ENCODE measurements at regions not wholly inside any gene's neighbourhood (a gene's known extent, or its start where the extent isn't known, plus 50 kb on each side); places are given as distances from the start of the nearest gene placed in this dataset.
A peak's percentile ranks its signal among the peaks of the same experiment; 100 is the strongest.

GRCh38 chr6:168939796-168940195 is 313.9 kb downstream of the THBS2 start:
- no peak overlapping the region for H3K4me2 ChIP-seq (ENCODE audit: insufficient read depth, low read length, poor library complexity, severe bottlenecking)
- no peak overlapping the region for H2BK5ac ChIP-seq (ENCODE audit: low read length)
- no CpG with 5 or more reads among the region's 13 CpGs for WGBS, 2 donors (ENCODE audit: extremely low coverage in 2 of 2, insufficient read length in 2 of 2, insufficient replicate concordance in 1 of 2)
- H3K4me3 ChIP-seq (ENCODE audit: low read length in 2 of 2): no peak overlapping the region
- H2AK5ac ChIP-seq (ENCODE audit: low read depth, low read length): no peak overlapping the region
- H3K4ac ChIP-seq (ENCODE audit: low read length): no peak overlapping the region
- H3K79me1 ChIP-seq (ENCODE audit: low read depth, low read length): no peaks in the 10 kb centered on the region
- H3K14ac ChIP-seq (ENCODE audit: low read length): no peak overlapping the region
- no peaks in the 10 kb centered on the region for H3K9me3 ChIP-seq (replicated peaks in 1 of 2; ENCODE audit: control insufficient read depth in 2 of 2, insufficient read depth in 1 of 2, low read depth in 1 of 2, low read length in 2 of 2)
- H3K9ac ChIP-seq (ENCODE audit: low read depth, low read length, poor library complexity): no peak overlapping the region
- H4K91ac ChIP-seq (ENCODE audit: low read depth, low read length, poor library complexity): no peak overlapping the region
- no peaks in the 10 kb centered on the region for H3K36me3 ChIP-seq (replicated peaks in 1 of 2; ENCODE audit: control insufficient read depth in 2 of 2, insufficient read depth in 2 of 2, low read length in 2 of 2)
- H3K23ac ChIP-seq (ENCODE audit: low read depth, low read length, poor library complexity): no peak overlapping the region
- DNase-seq (ENCODE audit: low spot score): no peak
- no peak overlapping the region for H2BK12ac ChIP-seq (ENCODE audit: low read length)
- no peak overlapping the region for H2AFZ ChIP-seq (ENCODE audit: low read length)
- peaks cover 0 to 7% (median 0%) of the 10 kb centered on the region in 3 experiments for H3K27me3 ChIP-seq (ENCODE audit: control insufficient read depth in 3 of 3, insufficient read depth in 3 of 3, low read depth in 1 of 3, low read length in 3 of 3)
- H3K27ac ChIP-seq (replicated peaks; ENCODE audit: low read length): no peak overlapping the region
- H2BK15ac ChIP-seq (ENCODE audit: low read length): no peak overlapping the region
- H4K8ac ChIP-seq (ENCODE audit: low read depth, low read length): no peak overlapping the region
- H3K4me1 ChIP-seq (ENCODE audit: control insufficient read depth in 2 of 2, insufficient read depth in 1 of 2, low read depth in 1 of 2, low read length in 2 of 2): no peaks in the 10 kb centered on the region
- no peak overlapping the region for H3K18ac ChIP-seq (ENCODE audit: low read length)
- H2BK120ac ChIP-seq (ENCODE audit: low read depth, low read length): no peak overlapping the region

DNA sequence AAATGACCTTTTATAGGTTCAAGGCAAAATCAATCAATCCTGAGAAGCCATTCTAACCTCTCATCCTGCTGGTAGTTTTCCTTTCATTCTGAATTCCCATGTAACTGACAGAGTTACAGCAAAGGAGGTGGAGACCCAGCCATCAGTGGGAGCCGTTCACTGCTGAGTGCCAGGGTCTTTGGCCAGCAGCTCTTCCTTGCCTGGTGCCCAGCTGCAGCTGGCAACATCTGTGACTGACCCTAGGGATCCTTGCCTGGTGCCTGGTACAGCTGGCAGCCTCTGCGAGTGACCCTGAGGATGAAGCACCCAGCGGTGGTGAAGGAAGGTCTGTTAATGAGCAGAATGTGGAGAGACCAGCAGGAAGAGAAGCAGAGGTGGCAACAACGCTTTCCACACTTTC is 314.6 kb downstream of the THBS2 start:
- H2AFZ ChIP-seq (ENCODE audit: low read length): no peak overlapping the region
- H3K27ac ChIP-seq (replicated peaks; ENCODE audit: low read length): no peak overlapping the region
- H2BK120ac ChIP-seq (ENCODE audit: low read depth, low read length): no peak overlapping the region
- no peak overlapping the region for H3K23ac ChIP-seq (ENCODE audit: low read depth, low read length, poor library complexity)
- H3K9me3 ChIP-seq (replicated peaks in 1 of 2; ENCODE audit: control insufficient read depth in 2 of 2, insufficient read depth in 1 of 2, low read depth in 1 of 2, low read length in 2 of 2): no peaks in the 10 kb centered on the region
- H2BK15ac ChIP-seq (ENCODE audit: low read length): no peak overlapping the region
- no peak overlapping the region for H4K91ac ChIP-seq (ENCODE audit: low read depth, low read length, poor library complexity)
- peaks cover 0 to 7% (median 0%) of the 10 kb centered on the region in 3 experiments for H3K27me3 ChIP-seq (ENCODE audit: control insufficient read depth in 3 of 3, insufficient read depth in 3 of 3, low read depth in 1 of 3, low read length in 3 of 3)
- H3K18ac ChIP-seq (ENCODE audit: low read length): peak overlapping the region; percentile 15
- no peak overlapping the region for H3K4ac ChIP-seq (ENCODE audit: low read length)
- no peak overlapping the region for H4K8ac ChIP-seq (ENCODE audit: low read depth, low read length)
- no peaks in the 10 kb centered on the region for H3K36me3 ChIP-seq (replicated peaks in 1 of 2; ENCODE audit: control insufficient read depth in 2 of 2, insufficient read depth in 2 of 2, low read length in 2 of 2)
- H3K9ac ChIP-seq (ENCODE audit: low read depth, low read length, poor library complexity): no peak overlapping the region
- no peaks in the 10 kb centered on the region for H3K79me1 ChIP-seq (ENCODE audit: low read depth, low read length)
- WGBS, 2 donors (ENCODE audit: extremely low coverage in 2 of 2, insufficient read length in 2 of 2, insufficient replicate concordance in 1 of 2): no CpG with 5 or more reads among the region's 4 CpGs
- H3K4me3 ChIP-seq (ENCODE audit: low read length in 2 of 2): no peak overlapping the region
- no peak overlapping the region for H2BK5ac ChIP-seq (ENCODE audit: low read length)
- H2BK12ac ChIP-seq (ENCODE audit: low read length): no peak overlapping the region
- no peak overlapping the region for H2AK5ac ChIP-seq (ENCODE audit: low read depth, low read length)
- H3K4me2 ChIP-seq (ENCODE audit: insufficient read depth, low read length, poor library complexity, severe bottlenecking): no peak overlapping the region
- H3K4me1 ChIP-seq (ENCODE audit: control insufficient read depth in 2 of 2, insufficient read depth in 1 of 2, low read depth in 1 of 2, low read length in 2 of 2): no peaks in the 10 kb centered on the region
- DNase-seq (ENCODE audit: low spot score): no peak
- H3K14ac ChIP-seq (ENCODE audit: low read length): no peak overlapping the region

DNA sequence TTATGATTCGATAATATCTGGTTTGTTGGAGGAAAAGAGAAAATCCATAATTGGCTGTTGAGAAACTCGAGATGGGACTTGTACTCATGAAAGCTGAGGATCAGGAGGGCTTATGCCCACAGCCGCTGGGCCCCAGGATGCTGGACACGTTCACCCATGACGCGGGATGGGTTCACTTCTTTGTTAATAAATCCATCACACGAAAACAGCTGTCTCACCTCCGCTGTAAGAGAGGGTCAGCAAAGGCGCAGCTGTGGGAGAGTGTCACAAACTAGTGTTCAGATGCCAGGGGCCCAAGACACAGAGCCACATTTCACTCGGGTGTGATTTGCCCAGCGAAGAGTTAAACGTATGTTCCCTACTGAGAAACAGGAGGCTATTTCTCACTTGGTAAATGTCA is 315.1 kb downstream of the THBS2 start:
- no peak for DNase-seq (ENCODE audit: low spot score)
- no CpG with 5 or more reads among the region's 12 CpGs for WGBS, 2 donors (ENCODE audit: extremely low coverage in 2 of 2, insufficient read length in 2 of 2, insufficient replicate concordance in 1 of 2)
- peaks cover 0 to 7% (median 0%) of the 10 kb centered on the region in 3 experiments for H3K27me3 ChIP-seq (ENCODE audit: control insufficient read depth in 3 of 3, insufficient read depth in 3 of 3, low read depth in 1 of 3, low read length in 3 of 3)

DNA sequence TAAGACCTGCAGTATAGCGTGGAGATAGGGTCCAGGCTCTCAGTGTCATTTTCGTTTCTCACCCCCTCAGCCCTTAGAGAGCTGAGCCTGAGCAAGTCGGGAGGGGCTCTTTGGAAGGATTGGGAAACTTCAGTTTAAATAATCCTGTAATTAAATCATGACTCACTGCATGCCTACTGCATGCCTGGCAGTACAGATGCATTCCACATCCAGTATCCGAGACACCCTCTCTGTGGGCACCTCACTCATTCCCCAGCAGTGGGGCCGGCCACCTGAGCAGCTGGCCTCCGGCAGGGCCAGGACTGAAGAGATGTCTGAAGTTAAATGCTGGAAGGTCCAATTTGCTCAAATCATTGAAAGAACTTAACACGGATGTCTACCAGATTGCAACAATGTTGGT is 316.6 kb downstream of the THBS2 start:
- Histone ChIP-seq H3K4me3 (ENCODE audit: low read length in 2 of 2) (no peak overlapping the region), H3K79me1 (ENCODE audit: low read depth, low read length) (no peaks in the 10 kb centered on the region), H3K4me1 (ENCODE audit: control insufficient read depth in 2 of 2, insufficient read depth in 1 of 2, low read depth in 1 of 2, low read length in 2 of 2) (no peaks in the 10 kb centered on the region), H4K8ac (ENCODE audit: low read depth, low read length) (no peak overlapping the region), H2BK5ac (ENCODE audit: low read length) (no peak overlapping the region), H3K36me3 (replicated peaks in 1 of 2; ENCODE audit: control insufficient read depth in 2 of 2, insufficient read depth in 2 of 2, low read length in 2 of 2) (no peaks in the 10 kb centered on the region), H3K27me3 (ENCODE audit: control insufficient read depth in 3 of 3, insufficient read depth in 3 of 3, low read depth in 1 of 3, low read length in 3 of 3) (peaks cover 0 to 7% (median 0%) of the 10 kb centered on the region in 3 experiments), H3K9me3 (replicated peaks in 1 of 2; ENCODE audit: control insufficient read depth in 2 of 2, insufficient read depth in 1 of 2, low read depth in 1 of 2, low read length in 2 of 2) (no peaks in the 10 kb centered on the region), H2BK15ac (ENCODE audit: low read length) (no peak overlapping the region), H2BK12ac (ENCODE audit: low read length) (no peak overlapping the region), H3K4ac (ENCODE audit: low read length) (no peak overlapping the region), H2AFZ (ENCODE audit: low read length) (no peak overlapping the region), H3K23ac (ENCODE audit: low read depth, low read length, poor library complexity) (no peak overlapping the region), H2BK120ac (ENCODE audit: low read depth, low read length) (no peak overlapping the region), H3K4me2 (ENCODE audit: insufficient read depth, low read length, poor library complexity, severe bottlenecking) (no peak overlapping the region), H3K14ac (ENCODE audit: low read length) (no peak overlapping the region), H3K27ac (replicated peaks; ENCODE audit: low read length) (no peak overlapping the region), H3K9ac (ENCODE audit: low read depth, low read length, poor library complexity) (no peak overlapping the region), H3K18ac (ENCODE audit: low read length) (no peak overlapping the region), H4K91ac (ENCODE audit: low read depth, low read length, poor library complexity) (no peak overlapping the region), H2AK5ac (ENCODE audit: low read depth, low read length) (no peak overlapping the region)
- DNase-seq (ENCODE audit: low spot score): no peak
- no CpG with 5 or more reads among the region's 7 CpGs for WGBS, 2 donors (ENCODE audit: extremely low coverage in 2 of 2, insufficient read length in 2 of 2, insufficient replicate concordance in 1 of 2)

More for the DNA sequence above, 315.1 kb downstream of the THBS2 start:
- Histone ChIP-seq H3K4ac (ENCODE audit: low read length) (no peak overlapping the region), H2BK5ac (ENCODE audit: low read length) (no peak overlapping the region), H3K18ac (ENCODE audit: low read length) (no peak overlapping the region), H3K9ac (ENCODE audit: low read depth, low read length, poor library complexity) (no peak overlapping the region), H3K79me1 (ENCODE audit: low read depth, low read length) (no peaks in the 10 kb centered on the region), H3K23ac (ENCODE audit: low read depth, low read length, poor library complexity) (no peak overlapping the region), H2AK5ac (ENCODE audit: low read depth, low read length) (no peak overlapping the region), H3K4me1 (ENCODE audit: control insufficient read depth in 2 of 2, insufficient read depth in 1 of 2, low read depth in 1 of 2, low read length in 2 of 2) (no peaks in the 10 kb centered on the region), H3K14ac (ENCODE audit: low read length) (no peak overlapping the region), H3K4me3 (ENCODE audit: low read length in 2 of 2) (no peak overlapping the region), H3K9me3 (replicated peaks in 1 of 2; ENCODE audit: control insufficient read depth in 2 of 2, insufficient read depth in 1 of 2, low read depth in 1 of 2, low read length in 2 of 2) (no peaks in the 10 kb centered on the region), H2BK120ac (ENCODE audit: low read depth, low read length) (no peak overlapping the region), H2BK12ac (ENCODE audit: low read length) (no peak overlapping the region), H4K8ac (ENCODE audit: low read depth, low read length) (no peak overlapping the region), H3K4me2 (ENCODE audit: insufficient read depth, low read length, poor library complexity, severe bottlenecking) (no peak overlapping the region), H2AFZ (ENCODE audit: low read length) (no peak overlapping the region), H3K27ac (replicated peaks; ENCODE audit: low read length) (no peak overlapping the region), H2BK15ac (ENCODE audit: low read length) (no peak overlapping the region), H3K36me3 (replicated peaks in 1 of 2; ENCODE audit: control insufficient read depth in 2 of 2, insufficient read depth in 2 of 2, low read length in 2 of 2) (no peaks in the 10 kb centered on the region), H4K91ac (ENCODE audit: low read depth, low read length, poor library complexity) (no peak overlapping the region)

All from neuronal stem cell (in vitro differentiated cells).